GM12878 (cell line): ENCODE measurements at regions not wholly inside any gene's neighbourhood (a gene's known extent, or its start where the extent isn't known, plus 50 kb on each side); places are given as distances from the start of the nearest gene placed in this dataset.

Experiments used
- ATF7 ChIP-seq: fragments of 450-650 bp; IDR thresholded peaks from 2 replicates; pipeline ENCODE4 v1.6.1; 2016; ENCODE audit warnings: low read depth, mild to moderate bottlenecking
- BCL11A ChIP-seq: IDR thresholded peaks from 2 replicates; pipeline ENCODE4 v1.6.1; 2011; ENCODE audit warnings: low read depth, low read length
- CTCF ChIP-seq, 3 experiments: IDR thresholded peaks in 2 of 3; conservative IDR thresholded peaks in 1 of 3; 2 replicates each; pipeline ENCODE4 v1.5.1; 2011; ENCODE audit warnings: low read depth in 3 of 3, low read length in 3 of 3, mild to moderate bottlenecking in 3 of 3, control low read depth in 2 of 3, moderate library complexity in 2 of 3, inconsistent platforms in 1 of 3, mixed read lengths in 1 of 3; ENCODE audit not compliant: control insufficient read depth in 2 of 3, insufficient read depth in 1 of 3; ENCODE audit errors: extremely low read depth in 1 of 3
- EZH2 ChIP-seq: IDR thresholded peaks from 2 replicates; pipeline ENCODE4 v1.6.1; 2012; ENCODE audit warnings: low read depth, mild to moderate bottlenecking, control low read depth, inconsistent platforms, low read length, borderline replicate concordance; ENCODE audit not compliant: control insufficient read depth
- FOS ChIP-seq: IDR thresholded peaks from 3 replicates; pipeline ENCODE4 v1.6.1; 2011; ENCODE audit warnings: borderline replicate concordance; ENCODE audit not compliant: insufficient read length; ENCODE audit errors: extremely low read depth
- FOXK2 ChIP-seq: fragments of 450-650 bp; IDR thresholded peaks from 2 replicates; pipeline ENCODE4 v1.6.1; 2017; ENCODE audit warnings: mild to moderate bottlenecking, moderate library complexity
- GATAD2B ChIP-seq: fragments of 450-650 bp; conservative IDR thresholded peaks from 2 replicates; pipeline ENCODE4 v1.6.1; 2017; ENCODE audit warnings: low read depth, mild to moderate bottlenecking, moderate library complexity
- HDAC6 ChIP-seq: fragments of 200-600 bp; sonication (generic); IDR thresholded peaks from one replicate; pipeline ENCODE4 v1.8.0; 2017; ENCODE audit warnings: antibody characterized with exemption; ENCODE audit not compliant: unreplicated experiment
- HSF1 ChIP-seq: fragments of 150-350 bp; IDR thresholded peaks from 2 replicates; pipeline ENCODE4 v1.6.1; 2014; ENCODE audit warnings: mild to moderate bottlenecking, low read depth, low read length
- IKZF2 ChIP-seq, 2 experiments: fragments of 450-650 bp; IDR thresholded peaks; 2 replicates each; pipeline ENCODE4 v1.6.1; 2017; ENCODE audit warnings: mild to moderate bottlenecking in 2 of 2, moderate library complexity in 2 of 2
- IRF3 ChIP-seq: fragments of 450-650 bp; IDR thresholded peaks from 2 replicates; pipeline ENCODE4 v1.6.1; 2014; ENCODE audit warnings: mild to moderate bottlenecking
- NR2C1 ChIP-seq: fragments of 450-650 bp; IDR thresholded peaks from 2 replicates; pipeline ENCODE4 v1.6.1; 2017; ENCODE audit warnings: antibody characterized with exemption, mild to moderate bottlenecking, moderate library complexity
- NR2C2 ChIP-seq: IDR thresholded peaks from 2 replicates; pipeline ENCODE4 v1.6.1; 2011; ENCODE audit warnings: borderline replicate concordance, low read depth; ENCODE audit not compliant: control insufficient read depth, insufficient read length
- POLR2A ChIP-seq: IDR thresholded peaks from 2 replicates; pipeline ENCODE4 v1.6.1; 2011; ENCODE audit warnings: low read depth, mild to moderate bottlenecking, low read length
- SIN3A ChIP-seq: IDR thresholded peaks from 2 replicates; pipeline ENCODE4 v1.6.1; 2012; ENCODE audit warnings: low read depth, low read length, improper control_type of control experiment
- ZBTB11 ChIP-seq: fragments of 450-650 bp; formaldehyde crosslinking; IDR thresholded peaks from 2 replicates; pipeline ENCODE4 v1.5.0; 2022; ENCODE audit warnings: mild to moderate bottlenecking, missing genetic modification characterization
- ZNF592 ChIP-seq: fragments of 450-650 bp; IDR thresholded peaks from 2 replicates; pipeline ENCODE4 v1.6.1; 2017; ENCODE audit warnings: mild to moderate bottlenecking, moderate library complexity

GRCh38 chr14:106417224-106418049 is 891.1 kb downstream of the TMEM121 start (continued):
- TF ChIP-seq HSF1: peak; percentile 31; the same call in 1 of the 2 replicates
- 0 out of 2 replicates have a peak, but pooled peaks have one; percentile 31 for TF ChIP-seq BCL11A
- TF ChIP-seq EZH2: no peak
- TF ChIP-seq IRF3: peak; percentile 74; the same call in 1 of the 2 replicates
- peak; percentile 73; the same call in 1 of the 2 replicates for TF ChIP-seq GATAD2B
- TF ChIP-seq POLR2A: no peak
- TF ChIP-seq SIN3A: no peak
- TF ChIP-seq FOS: no peak
- TF ChIP-seq NR2C2: no peak
- TF ChIP-seq NR2C1: peak; percentile 30; the same call in 1 of the 2 replicates
- no peak for TF ChIP-seq ZBTB11 (CRISPR knock-in tag)
- no peak for TF ChIP-seq FOXK2
- TF ChIP-seq CTCF (IDR thresholded peaks at IDR 0.05 in 2 of 3, conservative IDR thresholded peaks at IDR 0.05 in 1 of 3; ENCODE audit: control insufficient read depth in 2 of 3, extremely low read depth in 1 of 3, insufficient read depth in 1 of 3, low read depth in 3 of 3, low read length in 3 of 3): peak; percentile 99 to 100 (median 100)
- TF ChIP-seq IKZF2 (IDR thresholded peaks at IDR 0.05): peak; percentile 38 to 64; a peak in 2 of 4 replicates
- TF ChIP-seq ATF7: no peak; the same call in 1 of the 2 replicates
- peak; percentile 99 for TF ChIP-seq ZNF592
- TF ChIP-seq HDAC6: no peak
